ENCODE measurements at regions not wholly inside any gene's neighbourhood (a gene's known extent, or its start where the extent isn't known, plus 50 kb on each side); places are given as distances from the start of the nearest gene placed in this dataset.

DNA sequence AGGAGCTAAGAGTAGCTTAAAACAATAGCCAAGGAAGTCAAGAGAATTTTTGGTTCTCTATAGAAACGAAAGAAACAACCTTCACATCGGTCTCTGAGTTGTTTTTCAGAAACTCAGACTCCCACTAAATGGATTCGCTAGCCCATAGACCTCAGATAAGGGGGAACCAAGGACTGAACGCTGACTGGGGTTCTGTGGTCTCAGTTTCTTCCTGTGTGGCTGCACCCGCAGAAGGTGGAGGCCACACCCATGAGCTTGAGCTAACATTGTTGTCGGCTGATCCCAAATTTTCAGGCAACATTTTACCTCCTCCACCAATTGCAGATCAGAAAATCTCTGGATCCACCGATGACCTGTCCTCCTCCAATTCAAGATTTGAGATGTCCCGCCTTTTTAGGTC, 456.1 kb downstream of the AJAP1 start:
- TF ChIP-seq, protein P1, sequence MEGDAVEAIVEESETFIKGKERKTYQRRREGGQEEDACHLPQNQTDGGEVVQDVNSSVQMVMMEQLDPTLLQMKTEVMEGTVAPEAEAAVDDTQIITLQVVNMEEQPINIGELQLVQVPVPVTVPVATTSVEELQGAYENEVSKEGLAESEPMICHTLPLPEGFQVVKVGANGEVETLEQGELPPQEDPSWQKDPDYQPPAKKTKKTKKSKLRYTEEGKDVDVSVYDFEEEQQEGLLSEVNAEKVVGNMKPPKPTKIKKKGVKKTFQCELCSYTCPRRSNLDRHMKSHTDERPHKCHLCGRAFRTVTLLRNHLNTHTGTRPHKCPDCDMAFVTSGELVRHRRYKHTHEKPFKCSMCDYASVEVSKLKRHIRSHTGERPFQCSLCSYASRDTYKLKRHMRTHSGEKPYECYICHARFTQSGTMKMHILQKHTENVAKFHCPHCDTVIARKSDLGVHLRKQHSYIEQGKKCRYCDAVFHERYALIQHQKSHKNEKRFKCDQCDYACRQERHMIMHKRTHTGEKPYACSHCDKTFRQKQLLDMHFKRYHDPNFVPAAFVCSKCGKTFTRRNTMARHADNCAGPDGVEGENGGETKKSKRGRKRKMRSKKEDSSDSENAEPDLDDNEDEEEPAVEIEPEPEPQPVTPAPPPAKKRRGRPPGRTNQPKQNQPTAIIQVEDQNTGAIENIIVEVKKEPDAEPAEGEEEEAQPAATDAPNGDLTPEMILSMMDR (conservative IDR thresholded peaks at IDR 0.05; ENCODE audit: low read depth, low read length) = no peak
- no peak for TF ChIP-seq EZH2 (IDR thresholded peaks at IDR 0.05; ENCODE audit: low read length, unreplicated experiment)
